Keratinocyte (primary cell): ENCODE measurements at regions not wholly inside any gene's neighbourhood (a gene's known extent, or its start where the extent isn't known, plus 50 kb on each side); places are given as distances from the start of the nearest gene placed in this dataset.

Source experiments
- CTCF ChIP-seq, 3 experiments: IDR thresholded peaks in 1 of 3; conservative IDR thresholded peaks in 1 of 3; optimal IDR thresholded peaks in 1 of 3; 2 replicates in 2 of 3; 3 replicates in 1 of 3; pipeline versions ENCODE3 to v1.5.1; 2011; ENCODE audit warnings: low read length in 3 of 3, mild to moderate bottlenecking in 3 of 3, moderate library complexity in 2 of 3, control low read depth in 1 of 3, inconsistent platforms in 1 of 3; ENCODE audit not compliant: insufficient read depth in 2 of 3; ENCODE audit errors: extremely low read depth in 1 of 3
- EZH2 ChIP-seq: IDR thresholded peaks from one replicate; pipeline ENCODE4 v1.6.1; 2012; ENCODE audit warnings: inconsistent platforms, mild to moderate bottlenecking, low read length, moderate library complexity

GRCh38 chr2:122447237-122447636, 691.8 kb downstream of the TSN start:
- TF ChIP-seq CTCF (optimal IDR thresholded peaks at IDR 0.05 in 1 of 3, IDR thresholded peaks at IDR 0.05 in 1 of 3, conservative IDR thresholded peaks at IDR 0.05 in 1 of 3; ENCODE audit: extremely low read depth in 1 of 3, insufficient read depth in 2 of 3, low read length in 3 of 3) (no peak), EZH2 (no peak)
